ENCODE measurements at regions not wholly inside any gene's neighbourhood (a gene's known extent, or its start where the extent isn't known, plus 50 kb on each side); places are given as distances from the start of the nearest gene placed in this dataset.

DNA sequence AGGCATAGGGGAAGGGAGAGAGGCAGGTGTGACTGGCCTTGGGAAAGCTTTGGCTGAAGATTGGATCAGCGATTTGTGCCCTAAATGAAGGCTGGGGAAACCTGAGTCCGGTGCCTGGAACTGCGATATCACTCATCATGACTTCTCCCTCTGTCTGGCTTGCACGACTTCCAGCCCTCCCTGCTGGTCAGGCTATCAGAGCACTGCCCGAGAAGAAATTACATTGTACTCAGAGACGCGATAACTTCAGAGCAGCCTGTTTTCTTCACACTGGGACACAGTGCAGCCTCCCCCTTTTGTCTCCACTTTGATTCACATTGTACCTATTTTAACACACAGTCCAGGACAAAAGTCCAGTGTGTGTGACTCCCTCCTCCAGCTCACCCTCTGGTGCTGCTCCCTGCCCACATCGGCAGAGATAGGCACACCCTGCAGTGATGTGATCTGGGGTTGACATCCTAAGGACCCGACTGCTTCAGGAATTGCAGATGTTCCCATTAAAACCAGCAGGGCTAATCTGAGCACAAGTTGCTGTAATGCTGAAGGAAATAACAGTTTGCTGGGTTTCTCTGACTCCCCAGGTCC lies 62.1 kb upstream of the CADM1 start:
- TF ChIP-seq CTCF (IDR thresholded peaks at IDR 0.05): no peak
- TF ChIP-seq POLR2A (IDR thresholded peaks at IDR 0.05): no peak
